ENCODE measurements at regions not wholly inside any gene's neighbourhood (a gene's known extent, or its start where the extent isn't known, plus 50 kb on each side); places are given as distances from the start of the nearest gene placed in this dataset.

DNA sequence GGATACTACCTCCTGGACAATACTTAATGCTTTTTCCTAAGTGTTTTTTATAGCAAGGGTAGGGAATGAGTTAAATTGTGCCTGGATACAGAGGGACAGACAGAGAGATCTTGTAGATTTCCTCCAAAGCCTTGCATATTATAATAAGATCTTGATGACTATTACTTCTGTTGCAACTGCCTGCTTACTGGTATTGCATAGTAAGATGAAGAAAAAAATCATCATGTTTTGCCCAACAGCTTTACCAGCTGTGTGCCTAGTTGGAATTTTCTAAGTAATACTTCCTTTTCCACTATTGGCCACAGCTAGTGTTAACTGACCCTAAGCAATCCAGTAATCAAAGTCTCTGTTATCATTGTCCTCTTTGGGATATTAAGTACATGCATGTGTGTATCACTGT is 139.0 kb downstream of the DCK start:
- no peak for DNase-seq (ENCODE audit: extremely low spot score)
- H3K36me3 ChIP-seq (ENCODE audit: insufficient read depth): no peaks in the 10 kb centered on the region
- H3K4me3 ChIP-seq (ENCODE audit: low read depth, low read length): no peak overlapping the region
- H3K27ac ChIP-seq (ENCODE audit: low read depth): no peak overlapping the region
- H3K4me1 ChIP-seq (ENCODE audit: insufficient read depth): no peaks in the 10 kb centered on the region

DNA sequence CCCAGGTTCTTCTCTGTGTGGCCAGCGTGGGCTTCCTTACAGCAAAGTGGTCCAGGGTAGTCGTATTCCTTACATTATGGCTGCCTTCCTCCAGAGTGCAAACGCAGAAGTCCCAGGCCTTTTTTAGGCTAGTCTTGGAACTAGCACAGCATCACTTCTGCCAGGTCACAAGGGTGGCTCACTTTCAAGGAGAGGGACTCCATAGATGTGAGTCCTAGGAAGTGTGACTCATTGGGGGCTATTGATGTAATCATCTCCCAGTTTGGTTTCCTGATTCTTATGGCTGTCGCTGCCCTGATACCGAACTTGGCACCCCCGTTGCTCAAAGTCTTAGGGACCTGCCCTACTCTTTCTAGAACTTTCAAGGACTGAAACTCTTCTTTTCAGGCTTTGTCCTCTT is 140.0 kb downstream of the DCK start:
- 85% methylated on average over 6 of the region's 6 CpGs for WGBS
- no peak for DNase-seq (ENCODE audit: extremely low spot score)
- no peak overlapping the region for H3K27ac ChIP-seq (ENCODE audit: low read depth)
- H3K4me3 ChIP-seq (ENCODE audit: low read depth, low read length): no peak overlapping the region
- H3K36me3 ChIP-seq (ENCODE audit: insufficient read depth): no peaks in the 10 kb centered on the region
- no peaks in the 10 kb centered on the region for H3K4me1 ChIP-seq (ENCODE audit: insufficient read depth)

DNA sequence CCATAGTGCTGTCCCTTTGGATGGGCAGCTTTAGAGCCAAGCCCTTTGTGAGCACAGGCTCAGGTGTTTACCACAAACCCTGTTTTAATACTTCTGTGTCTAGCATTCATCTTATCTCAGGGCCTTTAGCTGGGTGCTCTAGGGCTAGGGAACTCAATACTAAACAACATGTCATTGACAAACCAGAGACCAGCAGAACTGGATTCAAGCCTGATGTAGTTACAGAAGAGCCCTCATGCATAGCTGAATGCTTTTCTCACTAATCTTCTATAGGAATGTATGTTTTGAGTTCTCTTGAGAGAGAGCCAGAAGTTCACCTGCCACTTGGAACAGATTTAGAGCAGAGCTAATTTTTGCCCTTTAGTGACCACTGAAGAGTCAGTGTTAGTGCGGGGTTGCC is 142.6 kb downstream of the DCK start:
- Histone ChIP-seq H3K36me3 (ENCODE audit: insufficient read depth) (no peaks in the 10 kb centered on the region), H3K27ac (ENCODE audit: low read depth) (no peak overlapping the region), H3K4me3 (ENCODE audit: low read depth, low read length) (no peak overlapping the region), H3K4me1 (ENCODE audit: insufficient read depth) (no peaks in the 10 kb centered on the region)
- no peak for DNase-seq (ENCODE audit: extremely low spot score)
- WGBS: 86% methylated on average over 1 of the region's 1 CpG

DNA sequence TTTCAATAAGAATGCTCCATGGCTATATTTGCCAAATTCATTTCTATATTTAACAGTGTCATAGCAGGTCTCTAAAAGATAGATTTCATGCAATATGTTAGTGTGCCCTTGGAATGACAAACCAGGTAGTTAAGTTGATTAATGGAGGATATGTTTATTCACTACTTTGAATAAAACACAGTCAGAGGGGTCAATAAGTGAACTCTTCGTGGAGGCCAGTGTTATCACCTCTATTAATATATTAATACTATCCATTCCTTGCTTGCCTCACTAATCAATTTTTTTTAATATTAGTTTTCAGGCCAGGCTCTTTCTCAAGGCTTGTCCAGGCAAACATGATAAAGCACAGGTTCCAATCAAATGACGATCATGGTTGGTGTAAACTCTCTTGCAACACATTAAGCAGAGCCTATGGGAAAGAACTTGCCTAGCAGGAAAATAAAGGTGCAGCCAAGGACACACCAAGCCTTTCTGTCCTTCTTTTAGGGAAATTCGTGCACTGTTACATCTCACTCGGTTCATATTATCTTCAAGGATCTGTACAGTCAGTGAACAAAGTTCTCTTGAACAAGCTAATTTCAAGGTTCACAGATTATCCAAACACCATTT is 144.7 kb downstream of the DCK start:
- WGBS: 78% methylated on average over 4 of the region's 4 CpGs
- H3K27ac ChIP-seq (ENCODE audit: low read depth): no peak overlapping the region
- no peak overlapping the region for H3K4me3 ChIP-seq (ENCODE audit: low read depth, low read length)
- no peaks in the 10 kb centered on the region for H3K36me3 ChIP-seq (ENCODE audit: insufficient read depth)
- H3K4me1 ChIP-seq (ENCODE audit: insufficient read depth): no peaks in the 10 kb centered on the region
- DNase-seq (ENCODE audit: extremely low spot score): no peak

DNA sequence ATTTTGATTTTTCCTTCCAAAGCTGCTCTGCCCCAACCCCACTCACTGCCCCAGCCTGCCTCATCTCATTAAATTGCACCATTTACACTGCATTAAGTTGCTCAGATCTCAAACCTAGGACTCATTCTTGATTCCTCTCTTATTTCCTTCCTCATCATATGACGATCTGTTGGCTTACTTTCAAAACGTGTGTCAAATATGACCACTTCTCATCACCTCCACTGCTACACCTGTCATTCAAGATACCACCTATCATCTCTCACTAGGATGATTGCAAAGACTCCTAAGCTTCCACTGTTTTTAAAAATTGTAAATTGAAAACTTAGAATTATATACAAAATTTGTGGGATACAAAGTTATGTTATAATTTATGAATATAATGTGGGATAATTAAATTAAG is 147.1 kb downstream of the DCK start:
- Histone ChIP-seq H3K4me1 (ENCODE audit: insufficient read depth) (no peaks in the 10 kb centered on the region), H3K27ac (ENCODE audit: low read depth) (no peak overlapping the region), H3K4me3 (ENCODE audit: low read depth, low read length) (no peak overlapping the region), H3K36me3 (ENCODE audit: insufficient read depth) (no peaks in the 10 kb centered on the region)
- no peak for DNase-seq (ENCODE audit: extremely low spot score)
- WGBS: 68% methylated on average over 2 of the region's 2 CpGs

DNA sequence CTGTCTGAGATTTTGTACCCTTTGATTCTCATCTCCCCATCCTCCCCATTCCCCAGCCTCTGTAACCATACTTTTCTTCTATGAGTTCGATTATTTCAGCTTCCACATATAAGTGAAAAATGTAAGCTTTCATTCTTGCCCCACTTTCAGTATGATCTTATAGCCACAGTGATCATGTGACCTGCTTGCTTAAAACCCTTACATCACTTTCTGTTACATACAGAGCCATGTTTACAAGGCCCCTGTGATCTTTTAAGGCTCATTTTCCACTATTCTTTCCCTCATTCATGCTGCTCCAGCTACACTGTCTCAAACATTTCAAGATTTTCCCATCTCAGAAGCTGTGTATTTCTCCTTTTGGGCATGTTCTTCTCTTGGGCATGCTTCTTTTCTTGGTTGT is 147.7 kb downstream of the DCK start:
- WGBS: 70% methylated on average over 1 of the region's 1 CpG
- no peaks in the 10 kb centered on the region for H3K4me1 ChIP-seq (ENCODE audit: insufficient read depth)
- H3K27ac ChIP-seq (ENCODE audit: low read depth): no peak overlapping the region
- H3K36me3 ChIP-seq (ENCODE audit: insufficient read depth): no peaks in the 10 kb centered on the region
- DNase-seq (ENCODE audit: extremely low spot score): no peak
- no peak overlapping the region for H3K4me3 ChIP-seq (ENCODE audit: low read depth, low read length)

DNA sequence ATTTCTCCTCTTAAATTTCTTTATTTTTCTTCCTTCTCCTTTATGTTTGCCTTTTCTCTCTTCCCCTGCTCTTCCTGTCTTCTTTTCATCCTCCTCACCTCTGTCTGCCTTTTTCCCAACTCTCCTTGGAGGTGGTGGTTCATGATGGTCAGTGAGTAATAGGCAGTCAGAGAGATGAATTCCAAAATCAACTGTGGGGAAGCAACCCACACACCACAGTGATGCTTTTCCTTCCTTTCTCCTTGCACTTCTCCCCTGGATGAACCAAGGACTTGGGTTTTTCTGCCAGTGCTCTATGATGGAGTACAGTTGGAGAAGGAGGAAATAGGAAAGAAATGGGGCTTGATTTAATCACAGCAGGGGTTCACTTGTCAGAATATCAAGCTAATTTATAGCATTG is 153.8 kb downstream of the DCK start:
- H3K36me3 ChIP-seq (ENCODE audit: insufficient read depth): no peaks in the 10 kb centered on the region
- no peak overlapping the region for H3K4me3 ChIP-seq (ENCODE audit: low read depth, low read length)
- H3K27ac ChIP-seq (ENCODE audit: low read depth): no peak overlapping the region

DNA sequence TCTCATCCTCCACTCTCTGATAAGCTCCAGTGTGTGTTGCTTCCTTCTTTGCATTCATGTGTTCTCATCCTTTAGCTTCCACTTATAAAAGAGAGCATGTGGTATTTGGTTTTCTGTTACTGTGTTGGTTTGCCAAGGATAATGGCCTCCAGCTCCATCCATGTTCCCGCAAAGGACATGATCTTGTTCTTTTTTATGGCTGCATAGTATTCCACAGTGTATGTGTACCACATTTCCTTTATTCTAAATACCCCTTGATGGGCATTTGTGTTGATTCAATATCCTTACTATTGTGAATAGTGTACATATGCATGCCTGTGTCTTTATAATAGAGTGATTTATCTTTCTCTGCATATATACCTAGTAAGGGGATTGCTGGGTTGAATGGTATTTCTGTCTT is 155.1 kb downstream of the DCK start:
- 94% methylated on average over 1 of the region's 1 CpG for WGBS
- Histone ChIP-seq H3K4me3 (ENCODE audit: low read depth, low read length) (no peak overlapping the region), H3K36me3 (ENCODE audit: insufficient read depth) (no peaks in the 10 kb centered on the region), H3K27ac (ENCODE audit: low read depth) (no peak overlapping the region), H3K4me1 (ENCODE audit: insufficient read depth) (no peaks in the 10 kb centered on the region)
- no peak for DNase-seq (ENCODE audit: extremely low spot score)

More for the DNA sequence above, 153.8 kb downstream of the DCK start:
- H3K4me1 ChIP-seq (ENCODE audit: insufficient read depth): no peaks in the 10 kb centered on the region
- no peak for DNase-seq (ENCODE audit: extremely low spot score)

DNA sequence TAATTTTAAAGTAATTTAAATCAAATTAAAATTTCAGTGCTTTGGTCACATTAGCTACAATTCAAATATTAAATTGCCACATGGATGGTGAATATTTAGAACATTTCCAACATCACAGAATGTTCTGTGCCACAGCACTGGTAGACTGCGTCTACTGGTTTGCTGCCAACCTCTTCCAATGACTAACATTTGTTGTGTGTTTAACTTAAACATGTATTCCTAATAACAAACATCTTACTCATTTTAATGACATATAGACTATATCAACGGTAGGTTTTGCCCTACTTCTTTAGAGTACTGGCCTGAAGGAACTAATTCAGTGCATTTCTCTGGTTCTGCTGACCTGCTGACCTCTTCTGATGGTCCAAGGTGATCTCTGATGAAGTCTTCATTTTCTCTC is 157.6 kb downstream of the DCK start:
- no peak overlapping the region for H3K4me3 ChIP-seq (ENCODE audit: low read depth, low read length)
- H3K4me1 ChIP-seq (ENCODE audit: insufficient read depth): no peaks in the 10 kb centered on the region
- DNase-seq (ENCODE audit: extremely low spot score): no peak
- H3K36me3 ChIP-seq (ENCODE audit: insufficient read depth): no peaks in the 10 kb centered on the region
- H3K27ac ChIP-seq (ENCODE audit: low read depth): no peak overlapping the region
- WGBS: 89% methylated on average over 2 of the region's 2 CpGs

DNA sequence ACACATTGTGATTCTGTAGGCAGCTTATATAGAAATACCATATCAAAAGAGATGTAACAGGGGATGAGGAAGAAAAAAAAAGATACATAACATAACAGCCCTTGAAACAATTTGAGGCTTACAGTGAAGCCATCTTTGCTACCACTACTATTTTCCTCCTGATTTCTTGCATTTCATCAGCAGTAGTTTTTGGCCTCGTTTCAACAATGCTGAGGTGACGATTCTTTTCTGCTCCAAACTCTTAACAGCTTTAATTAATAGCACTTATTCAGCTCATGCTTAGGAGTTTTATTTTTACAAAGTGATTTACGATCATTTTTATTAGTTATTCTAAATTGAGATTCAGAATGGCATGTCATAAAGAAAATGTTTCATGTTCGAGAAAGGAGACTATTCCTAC is 163.2 kb downstream of the DCK start:
- Histone ChIP-seq H3K27ac (ENCODE audit: low read depth) (no peak overlapping the region), H3K4me3 (ENCODE audit: low read depth, low read length) (no peak overlapping the region), H3K4me1 (ENCODE audit: insufficient read depth) (no peaks in the 10 kb centered on the region), H3K36me3 (ENCODE audit: insufficient read depth) (no peaks in the 10 kb centered on the region)
- DNase-seq (ENCODE audit: extremely low spot score): no peak
- 41% methylated on average over 4 of the region's 4 CpGs for WGBS

DNA sequence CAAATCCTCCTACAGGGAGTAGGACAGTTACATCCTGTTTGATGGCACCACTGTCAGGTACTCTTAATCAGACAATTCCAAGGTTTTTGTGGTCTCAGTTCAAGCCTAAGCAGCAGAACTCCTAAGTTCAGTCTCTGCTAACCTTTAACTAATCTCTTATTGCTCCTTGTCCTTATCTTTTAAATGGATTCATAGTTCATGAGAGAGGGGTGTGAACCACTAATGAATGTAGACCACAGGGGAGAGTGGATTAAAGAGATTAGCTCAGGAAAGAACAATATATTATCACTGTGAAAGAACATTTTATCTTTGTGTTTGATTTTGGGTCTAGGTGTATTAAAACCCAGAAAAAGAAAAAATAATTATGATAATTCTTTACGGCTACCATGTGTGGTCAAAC is 168.9 kb downstream of the DCK start:
- no peak for DNase-seq (ENCODE audit: extremely low spot score)
- Histone ChIP-seq H3K4me3 (ENCODE audit: low read depth, low read length) (no peak overlapping the region), H3K36me3 (ENCODE audit: insufficient read depth) (no peaks in the 10 kb centered on the region), H3K27ac (ENCODE audit: low read depth) (no peak overlapping the region), H3K4me1 (ENCODE audit: insufficient read depth) (no peaks in the 10 kb centered on the region)
- WGBS: 90% methylated on average over 1 of the region's 1 CpG

DNA sequence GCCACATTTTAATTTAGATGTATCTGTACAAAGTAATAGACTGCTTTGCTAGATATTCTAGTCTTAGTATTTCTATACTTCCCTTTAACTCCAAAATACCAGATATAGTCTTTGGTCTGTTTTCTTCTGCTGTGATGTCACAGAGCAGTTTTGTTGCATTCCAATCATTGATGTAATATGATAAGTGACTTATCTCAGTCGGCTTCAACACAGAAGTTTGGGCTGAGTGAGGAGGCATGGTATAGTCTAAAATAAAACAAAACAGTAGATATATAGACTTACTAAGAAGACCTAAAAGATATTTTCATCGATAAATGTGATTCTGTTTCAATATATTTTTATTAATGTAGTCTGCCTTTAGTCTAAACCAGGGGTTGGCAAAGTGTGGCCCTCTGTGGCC is 169.9 kb downstream of the DCK start:
- 39% methylated on average over 2 of the region's 2 CpGs for WGBS
- Histone ChIP-seq H3K4me1 (ENCODE audit: insufficient read depth) (no peaks in the 10 kb centered on the region), H3K36me3 (ENCODE audit: insufficient read depth) (no peaks in the 10 kb centered on the region), H3K27ac (ENCODE audit: low read depth) (no peak overlapping the region), H3K4me3 (ENCODE audit: low read depth, low read length) (no peak overlapping the region)
- DNase-seq (ENCODE audit: extremely low spot score): no peak

DNA sequence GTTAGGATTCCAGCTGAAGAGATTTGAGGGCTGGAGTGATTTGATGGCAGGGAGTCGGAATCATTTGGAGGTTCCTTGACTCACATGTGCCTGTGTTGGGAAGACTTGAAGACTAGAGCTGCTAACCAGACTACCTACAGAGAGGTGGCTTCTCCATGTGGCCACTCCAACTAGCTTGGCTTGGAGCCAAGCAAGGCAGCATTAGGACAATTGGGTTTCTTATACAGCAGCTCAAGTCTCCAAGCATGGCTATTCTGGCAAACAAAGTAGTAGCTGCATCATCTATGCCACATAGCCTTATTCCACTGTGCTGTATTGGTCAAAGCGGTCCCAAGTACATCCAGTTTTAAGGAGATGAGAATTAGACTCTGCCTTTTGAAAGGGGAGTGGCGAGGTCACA is 171.7 kb upstream of the SLC4A4 start:
- Histone ChIP-seq H3K27ac (ENCODE audit: low read depth) (no peak overlapping the region), H3K36me3 (ENCODE audit: insufficient read depth) (no peaks in the 10 kb centered on the region), H3K4me3 (ENCODE audit: low read depth, low read length) (no peak overlapping the region), H3K4me1 (ENCODE audit: insufficient read depth) (no peaks in the 10 kb centered on the region)
- WGBS: 95% methylated on average over 3 of the region's 3 CpGs
- DNase-seq (ENCODE audit: extremely low spot score): no peak

DNA sequence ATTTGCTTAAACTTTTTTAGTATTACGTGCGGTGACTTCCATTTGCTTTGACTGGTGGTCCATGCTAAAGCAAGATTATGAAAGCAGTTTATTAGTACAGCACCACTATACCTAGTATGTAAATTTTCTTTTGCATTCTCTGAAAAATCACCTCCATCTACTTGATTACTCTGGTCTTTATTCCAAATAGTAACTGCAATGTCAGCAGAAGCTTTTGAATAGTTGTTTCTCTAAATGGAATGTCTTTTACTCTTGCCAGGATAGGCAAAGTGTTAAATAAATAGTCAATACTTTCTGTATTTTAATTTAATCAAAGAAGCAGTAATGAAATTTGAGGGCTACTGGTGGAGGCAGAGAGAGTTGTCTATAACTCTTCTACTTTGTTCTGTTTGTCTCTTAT is 167.2 kb upstream of the SLC4A4 start:
- no peak overlapping the region for H3K27ac ChIP-seq (ENCODE audit: low read depth)
- H3K36me3 ChIP-seq (ENCODE audit: insufficient read depth): no peaks in the 10 kb centered on the region
- no peaks in the 10 kb centered on the region for H3K4me1 ChIP-seq (ENCODE audit: insufficient read depth)
- over 99% methylated on average over 2 of the region's 2 CpGs for WGBS
- no peak overlapping the region for H3K4me3 ChIP-seq (ENCODE audit: low read depth, low read length)
- DNase-seq (ENCODE audit: extremely low spot score): no peak

DNA sequence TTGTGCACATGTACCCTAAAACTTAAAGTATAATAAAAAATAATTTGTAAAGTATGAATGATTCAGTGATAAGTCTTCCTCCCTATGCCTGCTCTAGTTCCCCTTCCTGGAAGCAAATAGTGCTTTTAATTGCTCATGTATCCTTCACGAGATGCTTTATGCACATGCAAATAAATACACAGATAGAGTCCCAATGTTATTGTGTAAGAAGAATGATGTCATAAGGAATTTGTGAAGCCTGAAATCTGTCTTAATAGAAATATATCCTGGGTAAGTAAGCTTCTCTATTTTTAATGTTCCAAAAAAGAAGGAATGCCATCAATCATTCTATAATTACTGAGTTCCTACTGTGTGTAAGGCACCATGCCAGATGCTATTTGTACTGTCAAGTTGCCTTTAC is 157.5 kb upstream of the SLC4A4 start:
- no peak overlapping the region for H3K27ac ChIP-seq (ENCODE audit: low read depth)
- WGBS: 59% methylated on average over 1 of the region's 1 CpG
- H3K4me3 ChIP-seq (ENCODE audit: low read depth, low read length): no peak overlapping the region
- H3K36me3 ChIP-seq (ENCODE audit: insufficient read depth): no peaks in the 10 kb centered on the region
- no peak for DNase-seq (ENCODE audit: extremely low spot score)
- H3K4me1 ChIP-seq (ENCODE audit: insufficient read depth): no peaks in the 10 kb centered on the region
